ENCODE measurements at regions not wholly inside any gene's neighbourhood (a gene's known extent, or its start where the extent isn't known, plus 50 kb on each side); places are given as distances from the start of the nearest gene placed in this dataset.

- Histone ChIP-seq H3K36me3 (no peaks in the 10 kb centered on the region), H3K4me3 (no peak overlapping the region), H3K9me3 (no peaks in the 10 kb centered on the region), H3K27ac (no peak overlapping the region), H3K27me3 (no peaks in the 10 kb centered on the region), H3K4me1 (no peaks in the 10 kb centered on the region)
- DNase-seq = no peak
- TF ChIP-seq POLR2A (IDR thresholded peaks at IDR 0.05) = no peak
- TF ChIP-seq CTCF (IDR thresholded peaks at IDR 0.05) = no peak
- intact Hi-C loops (cut with DNase I; ENCODE audit: low total_unique reads) = no loop called here
These were observed 107.0 kb upstream of the RPL38 start for GRCh38 chr17:74096456-74096855.

DNA sequence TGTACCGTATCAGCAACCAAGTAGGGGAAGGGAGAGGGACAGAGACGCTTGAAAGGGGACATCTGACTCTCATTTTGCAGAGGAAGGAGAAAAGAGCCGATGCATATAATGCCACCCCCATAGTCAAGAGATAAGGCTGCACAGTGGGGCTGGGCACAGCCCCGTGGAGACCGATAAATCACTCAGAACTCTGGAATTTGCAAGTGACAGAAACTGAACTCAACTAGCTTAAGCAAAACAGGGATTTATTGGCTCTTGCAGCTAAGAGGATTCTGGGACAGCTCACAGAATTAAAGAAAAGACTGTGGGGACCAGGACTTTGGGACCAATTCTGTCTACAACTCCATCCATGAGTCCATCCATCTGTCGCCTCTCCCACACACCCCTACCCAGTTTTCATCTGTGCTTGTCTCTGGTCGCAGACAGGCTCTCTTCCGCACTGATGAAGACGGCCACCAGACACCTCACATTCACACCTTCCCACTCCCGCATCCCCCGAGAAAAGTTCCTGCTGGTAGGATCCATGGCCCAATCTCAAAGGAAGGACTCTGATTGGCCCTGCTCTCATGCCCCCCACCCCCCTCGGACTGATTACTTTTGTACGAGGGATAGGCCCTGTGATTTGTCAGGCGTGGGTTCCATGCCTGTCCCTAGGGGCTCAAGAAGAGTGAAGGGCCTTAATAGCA lies 105.9 kb upstream of the RPL38 start:
- H3K4me3 ChIP-seq = no peak overlapping the region
- H3K4me1 ChIP-seq = no peaks in the 10 kb centered on the region
- no peaks in the 10 kb centered on the region for H3K36me3 ChIP-seq
- no peaks in the 10 kb centered on the region for H3K9me3 ChIP-seq
- TF ChIP-seq CTCF (IDR thresholded peaks at IDR 0.05) = no peak
- no peak for TF ChIP-seq POLR2A (IDR thresholded peaks at IDR 0.05)
- intact Hi-C loops (cut with DNase I; ENCODE audit: low total_unique reads) = no loop called here
- no peaks in the 10 kb centered on the region for H3K27me3 ChIP-seq
- H3K27ac ChIP-seq = no peak overlapping the region
- no peak for DNase-seq

DNA sequence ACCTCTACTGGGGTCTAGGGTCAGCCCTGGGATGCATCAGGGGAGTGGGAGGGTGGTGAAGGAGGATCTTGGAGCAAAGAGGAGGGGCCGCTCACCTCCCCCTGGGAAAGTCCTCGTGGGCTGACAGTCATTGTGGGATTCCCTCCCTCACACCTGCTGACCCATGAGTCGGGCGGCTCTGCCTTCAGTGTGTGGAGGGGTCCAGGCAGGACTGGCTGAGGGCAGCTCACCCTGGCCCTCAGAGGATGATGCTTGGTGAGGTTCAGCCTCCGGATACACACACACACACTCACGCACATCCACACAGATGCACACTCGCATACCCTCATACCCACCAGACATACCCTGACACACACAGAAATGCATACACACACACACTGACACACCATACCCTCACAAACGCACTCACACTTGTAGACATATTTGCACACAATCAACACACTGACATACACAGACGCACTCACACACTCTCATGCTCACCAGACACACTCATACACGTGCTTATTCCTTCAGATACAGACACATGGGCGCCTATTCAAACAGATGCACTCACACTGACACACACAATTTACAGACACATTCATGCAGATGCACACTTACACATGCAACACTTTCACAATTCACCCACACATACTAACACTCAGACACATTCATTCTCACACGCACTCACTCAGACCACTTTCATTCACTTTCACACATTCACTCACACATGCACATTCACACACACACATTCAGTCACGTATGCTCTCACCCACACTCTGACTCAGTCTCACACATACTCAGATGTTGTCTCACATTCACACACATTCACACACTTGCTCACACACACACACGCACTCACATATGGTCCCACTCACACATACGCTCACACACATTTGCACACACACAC lies 105.1 kb upstream of the RPL38 start:
- H3K27ac ChIP-seq = no peak overlapping the region
- intact Hi-C loops (cut with DNase I; ENCODE audit: low total_unique reads) = no loop called here
- H3K36me3 ChIP-seq = no peaks in the 10 kb centered on the region
- no peaks in the 10 kb centered on the region for H3K27me3 ChIP-seq
- TF ChIP-seq POLR2A (IDR thresholded peaks at IDR 0.05) (no peak), CTCF (IDR thresholded peaks at IDR 0.05) (no peak)
- H3K4me3 ChIP-seq = no peak overlapping the region
- no peaks in the 10 kb centered on the region for H3K4me1 ChIP-seq
- no peak for DNase-seq
- no peaks in the 10 kb centered on the region for H3K9me3 ChIP-seq

DNA sequence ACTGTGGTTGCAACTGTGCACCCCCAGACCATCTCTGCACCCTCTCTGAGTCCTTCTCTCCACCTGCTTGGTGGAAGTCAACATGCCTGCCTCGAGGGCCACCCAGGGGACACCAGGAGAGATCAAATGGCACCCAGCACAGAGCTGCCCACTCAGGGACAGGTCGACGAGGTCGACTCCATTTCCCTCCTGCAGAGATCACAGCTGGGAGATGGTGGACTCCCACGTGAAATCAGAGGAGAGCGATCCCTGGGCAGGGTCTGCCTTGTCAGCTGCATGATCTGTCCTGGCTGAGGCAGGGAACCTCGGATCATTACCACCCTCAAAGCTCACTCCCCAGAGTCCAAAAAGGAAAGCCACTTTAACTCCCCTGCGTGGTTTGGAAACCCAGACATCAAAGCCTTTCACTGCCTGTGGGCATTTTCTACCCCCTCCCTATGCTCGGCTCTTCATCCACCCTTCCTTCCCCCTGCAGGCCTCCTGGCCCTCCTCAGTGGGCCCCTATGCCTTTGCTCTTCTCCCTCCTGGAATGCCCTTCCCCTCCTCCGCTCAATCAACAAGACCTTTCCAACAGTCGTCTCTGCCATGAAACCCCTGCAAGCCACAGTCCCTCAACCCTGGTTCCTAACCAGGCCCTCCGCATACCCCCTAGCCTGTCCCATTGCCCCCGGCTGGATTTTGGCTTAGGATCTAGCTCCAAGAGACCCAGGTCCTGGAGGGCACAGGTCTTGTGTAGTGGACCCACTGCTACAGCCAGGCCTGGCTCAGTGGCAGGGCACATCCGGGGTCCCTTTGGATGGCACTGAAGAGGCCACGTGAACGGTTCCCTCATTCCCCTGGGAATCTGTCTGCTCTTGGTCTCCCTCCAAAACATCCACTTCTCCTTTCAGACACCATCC lies 103.8 kb upstream of the RPL38 start:
- no peak overlapping the region for H3K27ac ChIP-seq
- intact Hi-C loops (cut with DNase I; ENCODE audit: low total_unique reads) = no loop called here
- no peak overlapping the region for H3K4me3 ChIP-seq
- no peaks in the 10 kb centered on the region for H3K4me1 ChIP-seq
- TF ChIP-seq POLR2A (IDR thresholded peaks at IDR 0.05) (no peak), CTCF (IDR thresholded peaks at IDR 0.05) (no peak)
- no peaks in the 10 kb centered on the region for H3K27me3 ChIP-seq
- H3K36me3 ChIP-seq = no peaks in the 10 kb centered on the region
- no peaks in the 10 kb centered on the region for H3K9me3 ChIP-seq
- DNase-seq = no peak

Data from uterus (tissue), 3 donors.